Liver (tissue), 8 donors: ENCODE measurements at regions not wholly inside any gene's neighbourhood (a gene's known extent, or its start where the extent isn't known, plus 50 kb on each side); places are given as distances from the start of the nearest gene placed in this dataset.

Experiments
- DNase-seq: peaks from one replicate; pipeline ENCODE4 v3.0.0-alpha.2; 2017; ENCODE audit warnings: low spot score
- H3K27ac ChIP-seq, 2 donors: one replicate each; pipeline ENCODE4 v1.7.0; 2013; ENCODE audit warnings: inconsistent platforms in 2 of 2, low read length in 2 of 2, control low read depth in 1 of 2, low read depth in 1 of 2, mild to moderate bottlenecking in 1 of 2
- H3K27me3 ChIP-seq, 4 donors: one replicate each; pipeline versions ENCODE4 v1.6.1 to v1.7.0; 2013; ENCODE audit warnings: low read length in 3 of 4, inconsistent platforms in 1 of 4, mild to moderate bottlenecking in 1 of 4, moderate library complexity in 1 of 4; ENCODE audit not compliant: control insufficient read depth in 4 of 4, insufficient read depth in 4 of 4
- H3K36me3 ChIP-seq, 4 donors: one replicate each; pipeline versions ENCODE4 v1.6.1 to v1.7.0; 2013; ENCODE audit warnings: low read length in 3 of 4, mild to moderate bottlenecking in 3 of 4, low read depth in 1 of 4, moderate library complexity in 1 of 4; ENCODE audit not compliant: control insufficient read depth in 4 of 4, insufficient read depth in 3 of 4
- H3K4me1 ChIP-seq, 4 donors: one replicate each; pipeline versions ENCODE4 v1.6.1 to v1.7.0; 2013; ENCODE audit warnings: low read length in 3 of 4, mild to moderate bottlenecking in 3 of 4, moderate library complexity in 1 of 4; ENCODE audit not compliant: control insufficient read depth in 4 of 4, insufficient read depth in 4 of 4
- H3K4me3 ChIP-seq, 3 donors: one replicate each; pipeline versions ENCODE4 v1.6.1 to v1.7.0; 2013; ENCODE audit warnings: low read length in 3 of 3, control low read depth in 1 of 3, low read depth in 1 of 3, mild to moderate bottlenecking in 1 of 3
- H3K9ac ChIP-seq, 2 donors: one replicate each; pipeline ENCODE4 v1.7.0; 2013; ENCODE audit warnings: low read length in 2 of 2, mild to moderate bottlenecking in 2 of 2, moderate library complexity in 2 of 2, control low read depth in 1 of 2, low read depth in 1 of 2
- H3K9me3 ChIP-seq, 4 donors: one replicate each; pipeline versions ENCODE4 v1.6.1 to v1.7.0; 2013; ENCODE audit warnings: low read length in 3 of 4; ENCODE audit not compliant: control insufficient read depth in 4 of 4
- ATF3 ChIP-seq: IDR thresholded peaks from 2 replicates; pipeline ENCODE4 v1.6.1; 2016; ENCODE audit warnings: antibody characterized with exemption
- CTCF ChIP-seq: fragments of 150-350 bp; IDR thresholded peaks from 2 replicates; pipeline ENCODE4 v1.5.1; 2017; ENCODE audit warnings: improper control_type of control experiment, low read depth, low read length; ENCODE audit not compliant: missing input control
- EGR1 ChIP-seq, 2 donors: IDR thresholded peaks; 2 replicates each; pipeline ENCODE4 v1.6.1; 2016 to 2018; ENCODE audit warnings: antibody characterized with exemption in 2 of 2, low read depth in 2 of 2
- FOXA1 ChIP-seq: IDR thresholded peaks from 2 replicates; pipeline ENCODE4 v1.6.1; 2016; ENCODE audit warnings: antibody characterized with exemption
- FOXA2 ChIP-seq: IDR thresholded peaks from 2 replicates; pipeline ENCODE4 v1.6.1; 2016; ENCODE audit warnings: antibody characterized with exemption
- GABPA ChIP-seq, 2 donors: IDR thresholded peaks in 1 of 2; conservative IDR thresholded peaks in 1 of 2; 2 replicates each; pipeline ENCODE4 v1.6.1; 2016; ENCODE audit warnings: antibody characterized with exemption in 2 of 2, mild to moderate bottlenecking in 1 of 2, moderate library complexity in 1 of 2
- HNF4A ChIP-seq, 2 donors: conservative IDR thresholded peaks; 2 replicates each; pipeline ENCODE4 v1.6.1; 2016; ENCODE audit warnings: antibody characterized with exemption in 2 of 2, mild to moderate bottlenecking in 2 of 2
- HNF4G ChIP-seq: IDR thresholded peaks from 2 replicates; pipeline ENCODE4 v1.6.1; 2016; ENCODE audit warnings: antibody characterized with exemption
- JUND ChIP-seq, 2 donors: IDR thresholded peaks; 2 replicates each; pipeline ENCODE4 v1.6.1; 2016; ENCODE audit warnings: antibody characterized with exemption in 2 of 2
- MAX ChIP-seq: IDR thresholded peaks from 2 replicates; pipeline ENCODE4 v1.6.1; 2016; ENCODE audit warnings: antibody characterized with exemption
- NR2F2 ChIP-seq: IDR thresholded peaks from 2 replicates; pipeline ENCODE4 v1.6.1; 2016; ENCODE audit warnings: antibody characterized with exemption
- RAD21 ChIP-seq, 2 donors: IDR thresholded peaks; 2 replicates each; pipeline ENCODE4 v1.6.1; 2016; ENCODE audit warnings: antibody characterized with exemption in 2 of 2, mild to moderate bottlenecking in 2 of 2
- REST ChIP-seq: IDR thresholded peaks from 2 replicates; pipeline ENCODE4 v1.6.1; 2016; ENCODE audit warnings: antibody characterized with exemption, mild to moderate bottlenecking
- RXRA ChIP-seq, 2 donors: IDR thresholded peaks; 2 replicates each; pipeline ENCODE4 v1.6.1; 2017 to 2018; ENCODE audit warnings: antibody characterized with exemption in 2 of 2, mild to moderate bottlenecking in 1 of 2
- SP1 ChIP-seq: IDR thresholded peaks from 2 replicates; pipeline ENCODE4 v1.6.1; 2018; ENCODE audit warnings: antibody characterized with exemption, mild to moderate bottlenecking
- TAF1 ChIP-seq: conservative IDR thresholded peaks from 2 replicates; pipeline ENCODE4 v1.6.1; 2016; ENCODE audit warnings: antibody characterized with exemption, mild to moderate bottlenecking
- YY1 ChIP-seq: IDR thresholded peaks from 2 replicates; pipeline ENCODE4 v1.6.1; 2016; ENCODE audit warnings: antibody characterized with exemption, mild to moderate bottlenecking
- ZBTB33 ChIP-seq: IDR thresholded peaks from 2 replicates; pipeline ENCODE4 v1.6.1; 2016; ENCODE audit warnings: antibody characterized with exemption
- WGBS: extraction: QIAGEN DNeasy Blood & Tissue Kit; methylation state at CpG from one replicate; pipeline ENCODE4 v1.1.7; 2013; 5-methylcytosine and 5-hydroxymethylcytosine counted together
- donor health status: healthy.
- donor health status: healthy.
- donor health status: healthy.
- donor health status: healthy.
- donor health status: healthy.

- no peak for DNase-seq
- WGBS: 89% methylated on average over 25 of the region's 25 CpGs
- Histone ChIP-seq H3K9me3 (no peaks in the 10 kb centered on the region), H3K4me3 (no peak overlapping the region), H3K4me1 (no peaks in the 10 kb centered on the region), H3K27me3 (no peaks in the 10 kb centered on the region), H3K27ac (no peak overlapping the region), H3K36me3 (no peaks in the 10 kb centered on the region), H3K9ac (no peak overlapping the region)
- TF ChIP-seq NR2F2: no peak
- no peak for TF ChIP-seq TAF1
- TF ChIP-seq HNF4A (conservative IDR thresholded peaks at IDR 0.05): no peak
- no peak for TF ChIP-seq ZBTB33
- no peak for TF ChIP-seq YY1
- TF ChIP-seq CTCF: no peak
- no peak for TF ChIP-seq FOXA1
- no peak for TF ChIP-seq EGR1 (IDR thresholded peaks at IDR 0.05; ENCODE audit: low read depth in 2 of 2)
- no peak for TF ChIP-seq SP1
- no peak for TF ChIP-seq MAX
- no peak for TF ChIP-seq REST
- TF ChIP-seq FOXA2: no peak
- TF ChIP-seq JUND (IDR thresholded peaks at IDR 0.05): no peak
- TF ChIP-seq ATF3: no peak
- TF ChIP-seq HNF4G: no peak
- no peak for TF ChIP-seq GABPA (IDR thresholded peaks at IDR 0.05 in 1 of 2, conservative IDR thresholded peaks at IDR 0.05 in 1 of 2)
- TF ChIP-seq RAD21 (IDR thresholded peaks at IDR 0.05): no peak
- no peak for TF ChIP-seq RXRA (IDR thresholded peaks at IDR 0.05)
These were observed 272.6 kb downstream of the TRIML1 start for GRCh38 chr4:188411805-188412204.

- Histone ChIP-seq H3K27me3 (no peaks in the 10 kb centered on the region), H3K4me3 (no peak overlapping the region), H3K4me1 (no peaks in the 10 kb centered on the region), H3K27ac (no peak overlapping the region), H3K9me3 (no peaks in the 10 kb centered on the region), H3K9ac (no peak overlapping the region), H3K36me3 (no peaks in the 10 kb centered on the region)
- TF ChIP-seq CTCF: no peak
- TF ChIP-seq FOXA1: no peak
- no peak for TF ChIP-seq ATF3
- no peak for TF ChIP-seq JUND (IDR thresholded peaks at IDR 0.05)
- no peak for TF ChIP-seq SP1
- TF ChIP-seq YY1: no peak
- TF ChIP-seq GABPA (IDR thresholded peaks at IDR 0.05 in 1 of 2, conservative IDR thresholded peaks at IDR 0.05 in 1 of 2): no peak
- no peak for TF ChIP-seq RAD21 (IDR thresholded peaks at IDR 0.05)
- TF ChIP-seq EGR1 (IDR thresholded peaks at IDR 0.05; ENCODE audit: low read depth in 2 of 2): no peak
- TF ChIP-seq TAF1: no peak
- DNase-seq: no peak
- 95% methylated on average over 13 of the region's 13 CpGs for WGBS
These were observed 273.3 kb downstream of the TRIML1 start for GRCh38 chr4:188412499-188412898.
